Gastrocnemius medialis (tissue), 4 donors: ENCODE measurements at regions not wholly inside any gene's neighbourhood (a gene's known extent, or its start where the extent isn't known, plus 50 kb on each side); places are given as distances from the start of the nearest gene placed in this dataset.

Source experiments
- ATAC-seq, 2 donors: fragments of 150-250 bp; one replicate each; pipeline ENCODE4 v1.9.1; 2016
- DNase-seq, 2 donors: peaks; one replicate each; pipeline ENCODE4 v3.0.0-alpha.2; 2019
- H3K27ac ChIP-seq, 4 donors: fragments of 200-600 bp; sonication (generic); 1 replicate in 1 of 4; 2 replicates in 3 of 4; pipeline ENCODE4 v1.5.1; 2016 to 2018; ENCODE audit warnings: mild to moderate bottlenecking in 2 of 4, moderate library complexity in 1 of 4
- H3K27me3 ChIP-seq, 3 donors: fragments of 200-600 bp; sonication (generic) in 2 of 3; 1 replicate in 1 of 3; 2 replicates in 2 of 3; pipeline versions ENCODE4 v1.5.1 to v1.6.0; 2016 to 2019; ENCODE audit warnings: mild to moderate bottlenecking in 1 of 3, moderate library complexity in 1 of 3
- H3K36me3 ChIP-seq, 2 donors: fragments of 200-600 bp; sonication (generic) in 1 of 2; one replicate each; pipeline ENCODE4 v1.5.1; 2017 to 2018
- H3K4me1 ChIP-seq, 2 donors: fragments of 200-600 bp; sonication (generic) in 1 of 2; one replicate each; pipeline ENCODE4 v1.5.1; 2016 to 2017; ENCODE audit warnings: mild to moderate bottlenecking in 2 of 2
- H3K4me3 ChIP-seq, 4 donors: fragments of 200-600 bp; sonication (generic) in 3 of 4; 1 replicate in 1 of 4; 2 replicates in 3 of 4; pipeline ENCODE4 v1.5.1; 2016 to 2019; ENCODE audit warnings: mild to moderate bottlenecking in 2 of 4
- H3K9me3 ChIP-seq, 3 donors: fragments of 200-600 bp; sonication (generic) in 2 of 3; 1 replicate in 1 of 3; 2 replicates in 2 of 3; pipeline ENCODE4 v1.5.1; 2016 to 2019
- CTCF ChIP-seq, 5 experiments: fragments of 450-650 bp in 3 of 5; fragments of 200-600 bp in 2 of 5; sonication (generic) in 2 of 5; IDR thresholded peaks in 4 of 5; conservative IDR thresholded peaks in 1 of 5; 1 replicate in 4 of 5; 2 replicates in 1 of 5; pipeline ENCODE4 v1.5.1; 2016 to 2019; ENCODE audit warnings: antibody characterized with exemption in 5 of 5, mild to moderate bottlenecking in 3 of 5, moderate library complexity in 3 of 5
- POLR2A ChIP-seq, 2 donors: fragments of 450-650 bp; IDR thresholded peaks; one replicate each; pipeline ENCODE4 v1.6.1; 2017; ENCODE audit warnings: antibody characterized with exemption in 2 of 2, mild to moderate bottlenecking in 2 of 2, moderate library complexity in 2 of 2
- in situ Hi-C, 4 donors: fragments of 200-750 bp; cut with MboI; loops; one replicate each; pipeline versions ENCODE4 v1.15.0 to v1.8.0; 2017; ENCODE audit warnings: low sequenced_read_pairs in 4 of 4
- intact Hi-C: fragments of 100-400 bp; cut with DNase I; formaldehyde crosslinking; loops from one replicate; pipeline ENCODE4 v1.15.1; 2023; ENCODE audit warnings: low total_unique reads

- H3K4me1 ChIP-seq, result peaks cover 0 to 9% of the 10 kb centered on the region in 2 donors
- TF ChIP-seq POLR2A (IDR thresholded peaks at IDR 0.05) (no peak), CTCF (IDR thresholded peaks at IDR 0.05 in 4 of 5, conservative IDR thresholded peaks at IDR 0.05 in 1 of 5) (no peak)
- H3K36me3 ChIP-seq, result no peaks in the 10 kb centered on the region
- in situ Hi-C loops (loop anchor here in 1 of 4 donors (25.0 kb wide), 1 partner anchor 184 kb away; no protein-coding TSS in a partner anchor), intact Hi-C loops (no loop called here)
- H3K4me3 ChIP-seq, result no peak overlapping the region
- DNase-seq (no peak), ATAC-seq (no peak)
- H3K27ac ChIP-seq, result no peak overlapping the region
- H3K27me3 ChIP-seq, result no peaks in the 10 kb centered on the region
- H3K9me3 ChIP-seq, result no peaks in the 10 kb centered on the region
Observed at GRCh38 chr3:30503446-30503845, 103.0 kb upstream of the TGFBR2 start.

GRCh38 chr3:30504939-30505338 is 101.5 kb upstream of the TGFBR2 start:
- in situ Hi-C loops (loop anchor here in 1 of 4 donors (25.0 kb wide), 1 partner anchor 182 kb away; no protein-coding TSS in a partner anchor), intact Hi-C loops (no loop called here)
- no peak for ATAC-seq
- no peak for DNase-seq
- Histone ChIP-seq H3K27ac (no peak overlapping the region), H3K4me1 (no peaks in the 10 kb centered on the region), H3K9me3 (no peaks in the 10 kb centered on the region), H3K36me3 (no peaks in the 10 kb centered on the region), H3K4me3 (no peak overlapping the region), H3K27me3 (no peaks in the 10 kb centered on the region)
- TF ChIP-seq CTCF (IDR thresholded peaks at IDR 0.05 in 4 of 5, conservative IDR thresholded peaks at IDR 0.05 in 1 of 5) (no peak), POLR2A (IDR thresholded peaks at IDR 0.05) (no peak)

GRCh38 chr3:30505866-30506520 is 100.4 kb upstream of the TGFBR2 start:
- intact Hi-C loops, result no loop called here
- TF ChIP-seq CTCF (IDR thresholded peaks at IDR 0.05 in 4 of 5, conservative IDR thresholded peaks at IDR 0.05 in 1 of 5), result no peak
- no peak for TF ChIP-seq POLR2A (IDR thresholded peaks at IDR 0.05)
- Histone ChIP-seq H3K27me3 (no peaks in the 10 kb centered on the region), H3K4me3 (no peak overlapping the region), H3K4me1 (no peaks in the 10 kb centered on the region), H3K27ac (no peak overlapping the region), H3K36me3 (no peaks in the 10 kb centered on the region), H3K9me3 (no peaks in the 10 kb centered on the region)
- ATAC-seq (no peak), DNase-seq (no peak)
- in situ Hi-C loops, result loop anchor here in 1 of 4 donors (25.0 kb wide), 1 partner anchor 181 kb away; no protein-coding TSS in a partner anchor

GRCh38 chr3:30508339-30508738 is 98.1 kb upstream of the TGFBR2 start:
- Histone ChIP-seq H3K27ac (no peak overlapping the region), H3K4me1 (peaks cover 0 to 9% of the 10 kb centered on the region in 2 donors), H3K9me3 (no peaks in the 10 kb centered on the region), H3K27me3 (no peaks in the 10 kb centered on the region), H3K4me3 (no peak overlapping the region), H3K36me3 (no peaks in the 10 kb centered on the region)
- no peak for TF ChIP-seq CTCF (IDR thresholded peaks at IDR 0.05 in 4 of 5, conservative IDR thresholded peaks at IDR 0.05 in 1 of 5)
- TF ChIP-seq POLR2A (IDR thresholded peaks at IDR 0.05), result no peak
- ATAC-seq (no peak), DNase-seq (no peak)
- in situ Hi-C loops (loop anchor here in 1 of 4 donors (25.0 kb wide), 1 partner anchor 179 kb away; no protein-coding TSS in a partner anchor), intact Hi-C loops (no loop called here)
